ENCODE measurements at regions not wholly inside any gene's neighbourhood (a gene's known extent, or its start where the extent isn't known, plus 50 kb on each side); places are given as distances from the start of the nearest gene placed in this dataset.
A peak's percentile ranks its signal among the peaks of the same experiment; 100 is the strongest.

- DNase-seq, result no peak
Measured at GRCh38 chr3:135490219-135490915, 475.2 kb upstream of the PPP2R3A start.

- no peak for DNase-seq
Measured at GRCh38 chr3:135491491-135492205, 473.9 kb upstream of the PPP2R3A start.

GRCh38 chr3:135495891-135496290, 469.6 kb upstream of the PPP2R3A start:
- DNase-seq, result no peak

GRCh38 chr3:135497979-135498378, 467.5 kb upstream of the PPP2R3A start:
- DNase-seq, result no peak

- DNase-seq, result no peak
Measured at GRCh38 chr3:135499426-135499825, 466.1 kb upstream of the PPP2R3A start.

DNA sequence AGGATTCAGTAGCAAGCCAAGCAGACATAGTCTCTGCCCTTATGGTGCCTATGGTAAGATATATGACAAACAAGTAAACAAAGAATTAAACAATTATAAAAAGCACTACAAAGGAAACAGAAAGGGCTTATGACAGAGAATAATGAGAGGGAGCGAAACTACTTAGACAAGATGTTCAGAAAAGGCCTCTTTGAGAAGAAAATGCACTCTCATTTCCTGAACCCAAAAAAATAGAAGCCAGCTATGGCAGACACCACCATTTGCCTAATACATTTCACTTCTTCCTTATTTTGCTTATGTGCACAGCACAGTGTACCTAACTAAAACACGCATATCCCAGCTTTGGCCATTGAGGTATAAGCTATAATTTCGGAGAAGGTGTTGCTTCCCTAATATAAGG, 465.5 kb upstream of the PPP2R3A start:
- no peak for DNase-seq

GRCh38 chr3:135503065-135503759, 462.3 kb upstream of the PPP2R3A start:
- no peak for DNase-seq

DNA sequence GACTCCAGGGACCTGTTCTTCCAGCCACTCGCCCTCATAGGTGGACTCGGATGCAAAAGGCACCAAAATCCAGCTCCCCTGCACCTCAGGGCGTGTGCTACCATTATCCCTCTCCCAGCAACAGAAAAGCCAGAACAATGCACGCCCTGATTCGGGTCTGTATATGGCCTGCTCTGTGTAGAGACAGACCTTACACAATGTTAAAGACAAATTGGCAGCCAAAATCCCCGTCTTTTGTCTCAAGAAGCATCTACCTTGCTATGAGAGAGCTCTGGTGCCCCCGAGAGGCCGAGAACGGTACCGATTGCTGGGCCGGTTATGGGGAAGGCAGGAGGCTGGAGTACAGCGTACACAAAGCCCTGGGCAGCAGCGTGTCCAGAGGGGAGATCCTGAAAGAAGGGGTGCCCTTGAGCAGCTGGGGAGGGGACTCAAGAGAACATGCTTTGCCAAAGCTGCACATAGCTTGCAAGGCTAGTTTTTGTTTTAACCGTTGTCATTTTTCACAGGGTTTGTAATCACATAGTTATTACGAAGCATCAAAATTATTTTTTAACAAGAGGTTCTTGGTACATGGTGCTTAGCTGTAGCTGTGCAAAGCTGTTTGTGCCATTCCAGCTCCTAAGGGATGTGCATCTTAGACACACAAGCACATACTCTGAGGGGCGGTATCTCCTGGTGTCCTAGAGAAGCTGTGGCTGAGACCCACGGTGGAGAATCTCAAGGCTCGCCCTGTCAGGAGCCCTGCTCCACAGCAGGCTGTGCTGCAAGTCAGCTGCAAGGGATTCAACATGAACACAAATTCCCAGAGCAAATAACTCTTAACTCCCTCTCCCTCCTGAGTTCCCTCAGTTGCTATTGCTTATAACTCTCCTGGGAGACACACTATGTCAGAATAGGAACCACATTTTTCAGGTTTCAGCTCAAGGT, 461.5 kb upstream of the PPP2R3A start:
- DNase-seq, result peak; percentile 15

DNA sequence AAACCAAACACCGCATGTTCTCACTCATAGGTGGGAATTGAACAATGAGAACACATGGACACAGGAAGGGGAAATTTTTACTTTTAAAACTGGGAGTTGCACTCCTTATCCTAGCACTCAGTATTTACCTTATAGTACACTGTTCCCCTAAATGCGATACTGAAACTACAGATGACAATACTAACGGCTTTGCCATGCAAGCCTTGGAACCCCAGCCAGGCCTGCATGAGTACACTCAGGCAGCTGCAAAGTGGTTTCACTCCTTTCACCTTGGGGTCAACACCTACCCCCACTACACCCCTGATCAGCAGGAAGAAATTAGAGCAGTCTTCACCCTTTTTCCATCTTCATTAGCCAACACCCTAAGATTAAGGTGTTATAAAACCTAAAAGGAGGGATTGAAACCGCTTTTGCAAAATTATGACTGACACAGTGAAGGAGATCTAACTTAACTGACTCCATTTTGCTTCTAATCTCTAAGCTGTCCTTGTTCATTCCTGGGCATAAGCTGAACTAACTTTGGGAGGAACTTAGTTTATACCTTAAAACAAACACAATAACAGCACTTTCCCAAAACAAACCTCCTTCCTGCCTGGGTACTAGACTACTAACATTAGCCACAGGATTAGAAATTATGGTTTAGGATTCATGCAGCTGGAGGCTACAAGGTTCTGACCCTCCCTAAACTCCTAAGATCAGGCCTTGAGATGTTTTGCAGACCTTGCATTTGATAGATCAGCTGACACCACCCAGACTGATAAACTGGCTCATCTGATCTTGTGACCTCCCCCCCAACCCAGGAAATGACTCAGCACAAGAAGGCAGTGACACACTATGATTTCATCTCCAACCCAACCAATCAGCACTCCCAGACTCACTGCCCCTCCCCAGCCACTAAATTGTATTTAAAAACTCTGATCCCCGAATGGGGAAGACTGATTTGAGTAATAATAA, 452.1 kb upstream of the PPP2R3A start:
- no peak for DNase-seq

GRCh38 chr3:135514060-135514448, 451.5 kb upstream of the PPP2R3A start:
- no peak for DNase-seq

DNA sequence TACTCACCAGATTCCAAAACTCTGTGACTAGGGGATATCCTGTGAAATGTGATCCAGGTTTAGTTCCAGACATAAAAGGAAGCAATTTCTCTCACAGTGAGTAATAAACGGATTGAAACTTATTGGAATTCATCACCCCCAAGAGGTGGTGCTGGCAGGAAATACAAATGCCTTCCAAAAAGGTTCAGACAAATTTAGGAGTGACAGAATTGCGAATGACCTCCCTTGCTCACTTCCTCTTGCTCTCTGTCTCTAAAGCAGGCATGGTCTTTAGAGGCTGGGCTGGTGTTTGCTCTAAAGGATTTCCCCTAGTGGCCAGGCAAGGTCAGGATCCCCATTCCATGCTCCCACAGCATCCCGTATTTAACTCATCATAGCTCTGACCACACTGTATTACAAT, 449.4 kb upstream of the PPP2R3A start:
- DNase-seq, result no peak

DNA sequence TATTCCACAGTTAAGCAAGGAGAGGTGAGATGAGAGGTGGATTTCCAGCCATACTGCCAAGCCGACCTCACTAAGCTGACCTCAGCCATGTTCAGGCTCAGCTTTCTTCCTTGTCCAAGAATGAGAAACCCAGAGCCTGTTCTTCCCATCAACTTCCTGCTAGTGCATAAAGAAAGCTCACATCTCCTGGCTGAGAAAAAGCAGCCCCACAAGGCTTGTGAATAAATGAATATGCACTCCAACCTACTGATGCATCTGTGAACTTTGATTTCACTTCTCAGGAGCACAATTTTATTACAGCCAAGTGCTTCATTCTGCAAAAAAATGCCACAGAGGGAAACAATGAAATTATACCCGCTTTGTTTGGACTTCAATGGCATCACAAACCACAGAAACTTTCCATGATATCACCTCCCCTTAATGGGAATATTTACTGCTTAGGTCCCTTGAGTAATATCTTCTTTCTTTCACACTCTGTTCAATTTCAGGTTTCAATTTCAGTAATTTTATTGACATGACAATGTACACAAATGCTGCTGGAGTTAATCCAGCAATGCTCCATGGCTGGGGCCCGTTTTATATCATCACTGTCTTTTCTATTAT, 437.0 kb upstream of the PPP2R3A start:
- DNase-seq, result no peak

- no peak for DNase-seq
Measured at GRCh38 chr3:135532021-135532420, 433.5 kb upstream of the PPP2R3A start.

- no peak for DNase-seq
Measured at GRCh38 chr3:135538123-135538522, 427.4 kb upstream of the PPP2R3A start.

DNA sequence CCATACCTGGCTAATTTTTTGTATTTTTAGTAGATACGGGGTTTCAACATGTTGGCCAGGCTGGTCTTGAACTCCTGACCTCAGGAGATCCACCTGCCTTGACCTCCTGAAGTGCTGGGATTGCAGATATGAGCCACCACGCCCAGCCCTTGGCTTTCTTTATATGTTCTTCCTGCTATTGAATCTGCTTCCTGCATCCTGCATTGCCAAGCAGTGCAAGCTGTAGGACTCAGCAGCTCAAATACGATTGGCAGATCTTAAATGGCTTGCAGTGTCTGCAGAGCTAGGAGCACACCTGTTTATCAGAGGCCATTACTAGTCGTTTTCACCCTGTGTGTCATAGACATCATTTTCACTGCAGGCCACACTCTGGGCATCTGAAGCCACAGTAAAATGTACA, 426.2 kb upstream of the PPP2R3A start:
- DNase-seq, result no peak

- DNase-seq, result no peak
Measured at GRCh38 chr3:135539854-135540253, 425.7 kb upstream of the PPP2R3A start.

DNA sequence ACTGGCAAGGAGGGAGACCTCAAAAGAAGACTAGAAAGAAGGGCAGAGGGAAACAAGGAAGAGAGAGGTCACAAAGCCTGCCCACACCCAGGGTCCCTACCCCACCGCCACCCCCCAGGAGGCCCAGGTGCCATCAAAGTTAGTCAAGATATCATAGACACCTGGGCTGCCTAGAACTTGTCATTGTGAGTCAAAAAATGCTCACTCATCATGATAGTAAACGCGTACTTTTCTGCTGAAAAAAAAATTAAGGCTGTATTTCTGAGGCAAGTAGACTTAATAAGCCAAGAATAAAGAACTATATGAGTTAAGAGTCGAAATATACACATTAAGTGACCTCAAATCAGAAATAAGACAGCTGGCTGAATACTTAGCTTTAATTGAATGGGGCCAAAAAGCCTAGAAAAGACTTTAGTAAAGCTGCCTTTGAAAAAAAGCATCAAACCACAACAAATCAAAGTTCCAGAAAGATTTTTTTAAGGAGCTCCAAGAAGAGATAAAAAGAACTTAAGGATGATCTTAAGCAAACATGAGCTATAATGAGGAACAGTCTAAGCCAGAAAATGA, 415.5 kb upstream of the PPP2R3A start:
- no peak for DNase-seq

- DNase-seq, result no peak
Measured at GRCh38 chr3:135556174-135556573, 409.4 kb upstream of the PPP2R3A start.

GRCh38 chr3:135558150-135558783, 407.3 kb upstream of the PPP2R3A start:
- no peak for DNase-seq

GRCh38 chr3:135558906-135559305, 406.6 kb upstream of the PPP2R3A start:
- no peak for DNase-seq
